ENCODE measurements at regions not wholly inside any gene's neighbourhood (a gene's known extent, or its start where the extent isn't known, plus 50 kb on each side); places are given as distances from the start of the nearest gene placed in this dataset.

DNA sequence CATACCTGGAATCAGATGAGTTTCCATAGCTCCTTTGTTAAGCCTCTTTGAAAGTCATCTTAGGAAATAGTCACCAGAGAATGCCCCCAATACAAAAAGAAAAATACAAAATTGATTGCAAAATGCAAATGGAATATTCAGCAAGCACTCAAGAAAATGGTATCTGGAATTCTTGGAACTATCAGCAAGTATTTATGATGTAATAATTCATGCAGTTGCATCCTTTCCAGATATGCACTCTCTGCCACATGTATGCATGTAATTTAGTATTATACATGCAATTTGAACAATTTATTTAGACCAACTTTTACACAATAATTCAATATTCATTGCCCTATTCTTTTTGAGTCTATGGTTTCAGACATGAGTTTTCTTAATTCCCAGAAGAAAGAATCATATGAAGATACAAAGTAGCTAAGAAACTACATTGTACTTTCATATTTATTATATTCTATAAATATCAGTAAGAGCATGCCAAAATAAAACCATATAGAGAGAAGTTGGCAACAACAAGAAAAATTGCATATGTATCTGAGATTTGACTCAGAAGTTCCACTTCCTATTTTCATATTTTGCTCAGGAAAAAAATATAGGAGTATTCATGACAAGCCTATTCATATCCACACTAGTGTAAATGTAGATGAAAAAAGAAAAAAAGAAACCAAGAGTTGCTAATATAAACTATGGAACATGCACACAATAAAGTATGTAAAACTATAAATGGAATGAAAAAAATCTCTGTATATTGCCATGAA, 338.5 kb downstream of the SEMA3D start:
- Histone ChIP-seq H3K27me3 (ENCODE audit: insufficient read depth, poor library complexity, severe bottlenecking) (no peaks in the 10 kb centered on the region), H3K36me3 (ENCODE audit: low read depth) (no peaks in the 10 kb centered on the region), H3K4me1 (ENCODE audit: insufficient read depth, poor library complexity, severe bottlenecking) (no peaks in the 10 kb centered on the region), H3K9me3 (ENCODE audit: severe bottlenecking) (no peaks in the 10 kb centered on the region), H3K4me3 (ENCODE audit: severe bottlenecking) (no peak overlapping the region), H3K27ac (ENCODE audit: poor library complexity, severe bottlenecking) (no peak overlapping the region)
- TF ChIP-seq, protein P1, sequence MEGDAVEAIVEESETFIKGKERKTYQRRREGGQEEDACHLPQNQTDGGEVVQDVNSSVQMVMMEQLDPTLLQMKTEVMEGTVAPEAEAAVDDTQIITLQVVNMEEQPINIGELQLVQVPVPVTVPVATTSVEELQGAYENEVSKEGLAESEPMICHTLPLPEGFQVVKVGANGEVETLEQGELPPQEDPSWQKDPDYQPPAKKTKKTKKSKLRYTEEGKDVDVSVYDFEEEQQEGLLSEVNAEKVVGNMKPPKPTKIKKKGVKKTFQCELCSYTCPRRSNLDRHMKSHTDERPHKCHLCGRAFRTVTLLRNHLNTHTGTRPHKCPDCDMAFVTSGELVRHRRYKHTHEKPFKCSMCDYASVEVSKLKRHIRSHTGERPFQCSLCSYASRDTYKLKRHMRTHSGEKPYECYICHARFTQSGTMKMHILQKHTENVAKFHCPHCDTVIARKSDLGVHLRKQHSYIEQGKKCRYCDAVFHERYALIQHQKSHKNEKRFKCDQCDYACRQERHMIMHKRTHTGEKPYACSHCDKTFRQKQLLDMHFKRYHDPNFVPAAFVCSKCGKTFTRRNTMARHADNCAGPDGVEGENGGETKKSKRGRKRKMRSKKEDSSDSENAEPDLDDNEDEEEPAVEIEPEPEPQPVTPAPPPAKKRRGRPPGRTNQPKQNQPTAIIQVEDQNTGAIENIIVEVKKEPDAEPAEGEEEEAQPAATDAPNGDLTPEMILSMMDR (IDR thresholded peaks at IDR 0.05; ENCODE audit: poor library complexity, severe bottlenecking): no peak
- ATAC-seq (ENCODE audit: low read depth) (no peak), DNase-seq (ENCODE audit: low spot score) (no peak)

DNA sequence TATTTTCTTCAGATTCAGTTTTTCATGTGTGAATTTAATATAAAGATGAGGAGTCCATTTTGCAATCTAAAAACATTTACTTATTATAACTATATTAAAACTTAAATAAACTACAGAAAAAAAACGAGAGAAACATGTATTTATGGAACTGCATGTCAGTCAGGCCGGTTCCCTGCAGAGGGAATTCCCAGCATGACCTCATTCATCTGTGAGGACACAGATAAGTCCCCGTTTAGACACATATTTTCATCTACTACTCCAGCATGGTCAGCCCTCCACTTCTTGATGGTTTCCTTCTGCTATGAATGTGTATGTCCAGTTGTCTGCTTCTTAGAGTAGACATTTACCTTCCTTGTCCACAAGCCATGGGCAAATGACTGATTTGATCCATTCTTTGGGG, 339.1 kb downstream of the SEMA3D start:
- DNase-seq (ENCODE audit: low spot score) (no peak), ATAC-seq (ENCODE audit: low read depth) (no peak)
- Histone ChIP-seq H3K4me3 (ENCODE audit: severe bottlenecking) (no peak overlapping the region), H3K9me3 (ENCODE audit: severe bottlenecking) (no peaks in the 10 kb centered on the region), H3K27me3 (ENCODE audit: insufficient read depth, poor library complexity, severe bottlenecking) (no peaks in the 10 kb centered on the region), H3K36me3 (ENCODE audit: low read depth) (no peaks in the 10 kb centered on the region), H3K4me1 (ENCODE audit: insufficient read depth, poor library complexity, severe bottlenecking) (no peaks in the 10 kb centered on the region), H3K27ac (ENCODE audit: poor library complexity, severe bottlenecking) (no peak overlapping the region)
- TF ChIP-seq, protein P1 (IDR thresholded peaks at IDR 0.05; ENCODE audit: poor library complexity, severe bottlenecking): no peak

- no peak for DNase-seq (ENCODE audit: low spot score)
- no peak overlapping the region for H3K4me3 ChIP-seq (ENCODE audit: severe bottlenecking)
- H3K27ac ChIP-seq (ENCODE audit: poor library complexity, severe bottlenecking): no peak overlapping the region
- no peaks in the 10 kb centered on the region for H3K4me1 ChIP-seq (ENCODE audit: insufficient read depth, poor library complexity, severe bottlenecking)
- H3K36me3 ChIP-seq (ENCODE audit: low read depth): no peaks in the 10 kb centered on the region
- no peaks in the 10 kb centered on the region for H3K9me3 ChIP-seq (ENCODE audit: severe bottlenecking)
- ATAC-seq (ENCODE audit: low read depth): no peak
- no peaks in the 10 kb centered on the region for H3K27me3 ChIP-seq (ENCODE audit: insufficient read depth, poor library complexity, severe bottlenecking)
- TF ChIP-seq, protein P1 (IDR thresholded peaks at IDR 0.05; ENCODE audit: poor library complexity, severe bottlenecking): no peak
These were observed 339.8 kb downstream of the SEMA3D start for GRCh38 chr7:84847038-84847437.

GRCh38 chr7:84845971-84846370, 340.9 kb downstream of the SEMA3D start:
- Histone ChIP-seq H3K36me3 (ENCODE audit: low read depth) (no peaks in the 10 kb centered on the region), H3K4me1 (ENCODE audit: insufficient read depth, poor library complexity, severe bottlenecking) (no peaks in the 10 kb centered on the region), H3K27me3 (ENCODE audit: insufficient read depth, poor library complexity, severe bottlenecking) (no peaks in the 10 kb centered on the region), H3K9me3 (ENCODE audit: severe bottlenecking) (no peaks in the 10 kb centered on the region), H3K27ac (ENCODE audit: poor library complexity, severe bottlenecking) (no peak overlapping the region), H3K4me3 (ENCODE audit: severe bottlenecking) (no peak overlapping the region)
- ATAC-seq (ENCODE audit: low read depth): no peak
- DNase-seq (ENCODE audit: low spot score): no peak
- TF ChIP-seq, protein P1 (IDR thresholded peaks at IDR 0.05; ENCODE audit: poor library complexity, severe bottlenecking): no peak

- DNase-seq (ENCODE audit: low spot score) (no peak), ATAC-seq (ENCODE audit: low read depth) (no peak)
- TF ChIP-seq, protein P1 (IDR thresholded peaks at IDR 0.05; ENCODE audit: poor library complexity, severe bottlenecking): no peak
- H3K9me3 ChIP-seq (ENCODE audit: severe bottlenecking): no peaks in the 10 kb centered on the region
- no peaks in the 10 kb centered on the region for H3K27me3 ChIP-seq (ENCODE audit: insufficient read depth, poor library complexity, severe bottlenecking)
- no peaks in the 10 kb centered on the region for H3K4me1 ChIP-seq (ENCODE audit: insufficient read depth, poor library complexity, severe bottlenecking)
- H3K36me3 ChIP-seq (ENCODE audit: low read depth): no peaks in the 10 kb centered on the region
- no peak overlapping the region for H3K4me3 ChIP-seq (ENCODE audit: severe bottlenecking)
- no peak overlapping the region for H3K27ac ChIP-seq (ENCODE audit: poor library complexity, severe bottlenecking)
These were observed 342.1 kb downstream of the SEMA3D start for GRCh38 chr7:84844771-84845170.

All from RWPE2 (cell line).